ENCODE measurements at regions not wholly inside any gene's neighbourhood (a gene's known extent, or its start where the extent isn't known, plus 50 kb on each side); places are given as distances from the start of the nearest gene placed in this dataset.

- in situ Hi-C loops (cut with MboI) = no loop called here
- WGBS (ENCODE audit: insufficient coverage, insufficient replicate concordance, low lambda C conversion rate, missing lambda C conversion rate) = 13% methylated on average over 3 of the region's 3 CpGs
- no peaks in the 10 kb centered on the region for H4K20me1 ChIP-seq (ENCODE audit: control insufficient read depth, insufficient read depth)
- no peak for DNase-seq (ENCODE audit: low read depth, low spot score)
- ATAC-seq = no peak
- no peaks in the 10 kb centered on the region for H3K79me2 ChIP-seq (ENCODE audit: control insufficient read depth, insufficient read depth, low read length)
- intact Hi-C loops (cut with micrococcal nuclease; ENCODE audit: unreplicated experiment) = no loop called here
- H2AFZ ChIP-seq (ENCODE audit: control insufficient read depth, low read depth, low read length) = no peak overlapping the region
- no peaks in the 10 kb centered on the region for H3K27me3 ChIP-seq (replicated peaks in 1 of 2; ENCODE audit: control insufficient read depth in 2 of 2, insufficient read depth in 2 of 2, low read length in 1 of 2)
- POLR2A ChIA-PET = no interaction called here
- SMC1A ChIA-PET (ENCODE audit: uncharacterized antibody, unreplicated experiment) = no interaction called here
- no peak overlapping the region for H3K9ac ChIP-seq (ENCODE audit: control insufficient read depth, insufficient read depth, low read length)
- BruUV-seq (replicated peaks) = no TSS peak
- no peak overlapping the region for H3K4me3 ChIP-seq
- no peak for TF ChIP-seq MTA3 (IDR thresholded peaks at IDR 0.05; ENCODE audit: borderline replicate concordance, low read length)
- TF ChIP-seq HDAC6 (IDR thresholded peaks at IDR 0.05; ENCODE audit: unreplicated experiment) = no peak
- TF ChIP-seq SMARCA5 (IDR thresholded peaks at IDR 0.05) = no peak
- no peak for TF ChIP-seq FOXK2 (IDR thresholded peaks at IDR 0.05)
- no peak for TF ChIP-seq ZBTB4 (CRISPR knock-in tag; IDR thresholded peaks at IDR 0.05)
- TF ChIP-seq MYC (IDR thresholded peaks at IDR 0.05; ENCODE audit: insufficient read depth, insufficient read length, insufficient replicate concordance, low read length, severe bottlenecking) = no peak
- no peak for TF ChIP-seq EGR1 (IDR thresholded peaks at IDR 0.05; ENCODE audit: borderline replicate concordance in 1 of 2, low read depth in 2 of 2, low read length in 2 of 2)
- H3K9me3 ChIP-seq (replicated peaks; ENCODE audit: control insufficient read depth, insufficient read depth, low read length) = no peaks in the 10 kb centered on the region
- RAD21 ChIA-PET (ENCODE audit: unreplicated experiment) = no interaction called here
- CTCF ChIA-PET = no interaction called here
- H3K4me1 ChIP-seq (ENCODE audit: control insufficient read depth, insufficient read depth, low read length) = no peaks in the 10 kb centered on the region
- no peak overlapping the region for H3K27ac ChIP-seq (ENCODE audit: control insufficient read depth, insufficient read depth)
- no peak for FAIRE-seq
- H3K36me3 ChIP-seq (ENCODE audit: control insufficient read depth in 2 of 2, insufficient read depth in 2 of 2, low read length in 1 of 2) = no peaks in the 10 kb centered on the region
- no peak overlapping the region for H3K4me2 ChIP-seq (ENCODE audit: control insufficient read depth, insufficient read depth)
Observed at GRCh38 chr10:8586504-8586903, 532.0 kb downstream of the GATA3 start.
